Effector CD8-positive, alpha-beta T cell (primary cell): ENCODE measurements at regions not wholly inside any gene's neighbourhood (a gene's known extent, or its start where the extent isn't known, plus 50 kb on each side); places are given as distances from the start of the nearest gene placed in this dataset.

Experiments used
- DNase-seq: peaks from one replicate; lab custom pipeline; 2025; lab: John Stamatoyannopoulos, UW

DNA sequence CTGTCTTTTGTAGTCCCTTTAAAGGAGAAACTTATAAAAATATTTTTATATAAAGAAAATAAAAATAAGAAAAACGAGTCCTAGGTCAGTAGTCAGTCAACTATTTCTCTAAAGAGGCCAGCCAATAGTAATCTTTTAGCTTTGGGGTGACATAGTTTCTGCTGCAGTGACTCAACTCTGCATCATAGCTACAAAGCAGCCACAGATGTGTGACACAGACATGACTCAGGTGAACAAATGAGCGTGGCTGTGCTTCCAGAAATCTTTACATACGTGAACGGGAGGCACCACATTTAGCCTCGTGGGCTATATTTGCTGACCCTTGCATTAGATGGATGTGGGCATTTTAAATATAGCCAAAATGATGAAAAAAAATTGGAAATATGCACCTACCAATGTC is 1862.5 kb upstream of the TENM3 start:
- no peak for DNase-seq

DNA sequence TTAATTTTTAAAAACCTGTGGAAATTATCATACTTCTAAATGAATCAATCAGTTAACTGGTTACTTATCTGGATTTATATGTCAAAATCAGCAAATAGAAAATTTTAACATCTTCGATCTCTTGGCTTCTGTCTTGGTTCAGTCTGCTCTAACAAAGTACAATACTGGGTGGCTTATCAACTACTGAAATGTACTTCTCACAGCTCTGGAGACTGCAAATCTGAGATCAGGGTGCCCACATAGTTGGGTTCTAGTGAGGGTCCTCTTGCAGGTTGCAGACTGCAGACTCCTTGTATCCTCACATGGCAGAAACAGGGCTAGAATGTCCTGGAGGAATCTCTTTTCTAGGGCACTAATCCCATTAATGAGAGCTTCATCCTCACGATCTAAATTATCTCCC is 1851.6 kb upstream of the TENM3 start:
- no peak for DNase-seq

DNA sequence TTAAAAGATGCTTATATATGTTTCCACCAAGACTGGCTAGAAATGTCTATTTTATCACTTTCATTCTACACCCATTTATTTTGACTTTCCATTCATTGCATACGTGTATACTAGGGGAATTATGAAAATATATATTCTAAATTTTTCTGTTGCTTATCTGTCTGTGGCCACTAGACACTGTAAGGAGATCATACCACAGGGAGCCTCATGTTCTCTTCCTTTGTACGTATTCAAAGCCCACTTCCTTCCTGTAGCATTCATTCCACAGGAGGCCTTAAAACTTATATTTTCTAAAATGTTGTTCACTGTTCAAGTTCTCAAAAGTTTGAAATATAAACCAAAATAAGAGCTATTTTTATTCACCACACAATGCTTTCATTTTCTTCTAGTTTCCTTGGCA is 1848.9 kb upstream of the TENM3 start:
- DNase-seq, result no peak

DNA sequence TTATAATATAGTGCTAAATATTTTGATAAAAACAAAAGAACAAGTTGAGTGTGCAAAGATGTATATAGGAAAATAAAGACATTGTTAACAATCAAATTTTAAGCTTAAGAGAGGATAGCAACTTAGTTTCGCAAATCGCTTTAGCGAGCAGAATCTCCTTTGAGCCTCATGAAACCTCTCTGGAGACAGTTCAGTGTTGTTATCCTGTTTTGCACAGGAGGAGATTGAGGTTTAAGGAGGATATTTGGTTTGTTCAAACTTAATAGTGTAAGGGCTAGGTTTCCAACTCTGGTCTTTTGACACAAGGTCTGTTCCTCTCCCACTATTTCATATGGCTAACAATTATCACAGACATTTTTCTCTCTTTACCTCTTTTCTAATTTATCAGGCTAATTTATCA is 1848.5 kb upstream of the TENM3 start:
- no peak for DNase-seq

DNA sequence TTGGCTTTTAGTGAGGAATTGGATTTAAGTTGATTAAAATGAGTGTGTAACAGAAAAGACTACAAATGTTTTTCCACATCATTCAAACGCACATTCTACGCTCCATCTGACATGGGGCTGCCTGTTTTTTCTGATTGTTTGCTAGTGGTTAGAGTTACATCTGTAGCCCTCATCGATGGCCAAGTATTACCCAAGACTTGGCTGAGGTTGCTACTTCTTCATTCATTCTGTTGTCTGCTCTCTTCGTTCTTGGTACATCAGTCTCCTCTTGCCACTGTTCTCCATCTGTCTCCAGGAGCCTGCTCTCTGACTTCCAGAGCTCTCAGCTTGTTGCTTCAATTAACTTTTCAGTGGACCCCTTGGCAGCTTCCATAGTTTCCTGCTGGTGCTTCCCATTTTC is 1844.6 kb upstream of the TENM3 start:
- no peak for DNase-seq

DNA sequence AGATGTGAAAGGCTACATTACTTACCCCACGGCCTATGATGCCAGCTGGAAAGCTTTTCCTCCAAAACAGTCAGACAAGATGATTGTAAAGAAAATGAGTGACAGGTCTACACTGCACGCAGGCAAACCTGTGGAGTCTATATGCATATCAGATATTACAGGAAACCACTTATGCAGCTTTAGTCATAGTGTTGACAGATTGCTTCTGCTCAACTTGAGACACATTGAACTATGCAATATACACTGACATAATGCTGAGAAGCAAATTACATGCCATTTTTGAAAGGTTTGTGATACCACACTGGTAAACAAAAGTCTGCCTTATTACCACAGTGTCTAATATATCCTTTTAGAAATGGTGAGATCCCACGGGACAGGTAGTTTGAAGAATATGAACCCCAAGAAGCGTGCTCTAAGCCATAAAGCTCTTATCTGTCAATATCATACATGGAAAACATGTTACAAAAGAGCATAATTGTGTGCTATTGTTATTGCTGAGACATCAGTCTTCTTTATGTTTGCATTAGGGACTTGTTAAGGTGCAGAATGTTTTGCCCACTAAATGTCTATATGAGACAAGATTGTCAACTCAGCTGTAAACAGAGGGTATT is 1835.8 kb upstream of the TENM3 start:
- DNase-seq, result no peak

DNA sequence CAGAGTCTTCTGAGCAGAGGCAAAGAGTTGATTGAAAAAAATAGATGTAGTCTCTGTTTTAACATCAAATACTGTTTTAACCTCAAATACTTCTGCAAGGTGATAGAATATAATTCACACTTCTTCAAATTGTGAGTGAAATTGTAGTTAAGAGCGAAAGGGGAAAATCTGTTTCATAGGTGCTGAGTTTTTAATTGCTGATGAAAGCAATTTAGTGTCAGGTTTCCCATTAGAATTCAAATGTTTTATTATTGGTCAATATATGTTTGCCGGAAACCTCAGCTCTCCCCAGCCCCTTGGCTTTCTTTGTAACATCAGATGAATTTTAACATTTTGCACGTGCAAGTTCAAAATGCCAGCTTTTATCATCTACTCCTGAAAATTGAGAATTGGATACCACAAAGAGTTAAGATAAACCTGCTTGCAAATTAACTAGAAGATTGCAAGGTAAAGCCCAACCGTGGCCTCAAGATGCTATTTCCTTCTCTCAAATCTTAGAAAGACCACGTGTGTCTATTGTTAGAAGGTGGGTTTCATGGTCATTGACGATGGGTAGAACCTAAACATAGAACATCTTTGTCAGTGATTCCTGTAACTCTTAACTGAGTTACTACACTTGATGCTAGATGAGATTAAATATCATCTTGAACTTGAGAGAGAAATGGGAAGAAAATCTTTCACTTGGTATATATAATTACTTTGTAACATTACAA is 1824.2 kb upstream of the TENM3 start:
- no peak for DNase-seq

DNA sequence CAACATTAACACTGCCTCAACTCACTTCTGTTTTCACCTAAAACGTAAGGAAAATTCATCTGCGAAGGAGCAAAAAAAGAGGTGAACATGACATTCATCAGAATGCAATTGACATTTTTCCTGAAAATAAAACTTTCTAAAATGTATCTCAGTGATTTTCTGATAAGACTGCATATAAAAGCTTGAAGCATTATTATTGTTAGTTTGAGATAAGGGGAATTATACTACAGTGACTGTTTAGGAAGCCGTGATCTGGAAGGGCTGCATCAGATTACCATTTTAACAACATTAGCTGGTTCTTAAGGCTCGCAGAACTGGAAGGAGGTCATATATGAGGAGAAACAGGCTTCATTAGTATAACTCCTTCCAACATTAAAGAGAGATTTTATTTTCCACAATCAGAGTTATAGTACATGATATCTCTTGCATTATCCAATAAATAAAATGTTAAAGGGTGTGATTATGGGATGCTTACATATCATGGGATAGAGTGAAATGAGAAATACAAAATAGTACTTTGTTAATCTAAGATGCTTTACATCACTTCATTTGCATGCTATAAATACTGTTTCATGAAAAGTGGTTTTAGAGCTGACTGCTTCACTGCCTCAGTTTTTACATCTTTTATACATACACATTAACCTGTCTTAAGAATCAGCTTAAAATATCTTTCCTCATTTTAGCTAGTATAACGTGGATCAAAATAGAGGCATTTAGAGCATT is 1820.1 kb upstream of the TENM3 start:
- no peak for DNase-seq

DNA sequence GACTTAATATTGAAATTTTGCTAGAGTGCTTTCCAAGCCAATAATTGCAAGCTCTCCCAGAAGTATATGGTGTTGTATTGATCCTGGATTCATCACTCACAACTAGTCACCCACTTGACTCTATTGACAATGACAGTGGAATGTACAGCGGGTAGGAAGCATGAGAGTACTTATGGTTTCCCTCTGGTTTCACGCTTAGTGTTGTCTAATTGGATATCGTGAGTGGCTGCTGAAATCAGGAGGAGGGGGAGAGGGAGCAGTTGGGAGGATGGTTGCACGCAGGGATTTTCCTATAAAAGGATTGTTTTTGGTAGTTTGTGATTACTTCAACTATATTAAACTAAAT is 1819.5 kb upstream of the TENM3 start:
- no peak for DNase-seq

DNA sequence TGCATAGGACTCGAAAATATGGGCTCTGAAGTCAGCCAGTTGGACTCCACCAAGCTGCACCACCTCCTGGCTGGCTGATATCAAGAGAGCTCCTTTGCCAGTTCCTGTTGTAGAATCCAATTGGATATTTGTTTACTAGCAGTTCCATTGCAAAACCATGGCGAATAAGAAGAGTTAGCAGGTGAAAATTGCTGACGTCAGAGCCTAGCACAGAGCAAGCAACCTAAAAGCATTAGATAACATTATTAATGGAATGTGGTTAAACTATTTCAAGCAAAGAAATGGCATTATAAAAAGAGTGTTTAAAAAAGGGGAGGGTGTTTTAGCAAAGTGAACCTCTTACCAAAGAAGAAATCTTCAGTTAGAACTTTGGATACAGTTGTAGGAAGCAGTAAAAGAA is 1816.3 kb upstream of the TENM3 start:
- DNase-seq, result no peak

DNA sequence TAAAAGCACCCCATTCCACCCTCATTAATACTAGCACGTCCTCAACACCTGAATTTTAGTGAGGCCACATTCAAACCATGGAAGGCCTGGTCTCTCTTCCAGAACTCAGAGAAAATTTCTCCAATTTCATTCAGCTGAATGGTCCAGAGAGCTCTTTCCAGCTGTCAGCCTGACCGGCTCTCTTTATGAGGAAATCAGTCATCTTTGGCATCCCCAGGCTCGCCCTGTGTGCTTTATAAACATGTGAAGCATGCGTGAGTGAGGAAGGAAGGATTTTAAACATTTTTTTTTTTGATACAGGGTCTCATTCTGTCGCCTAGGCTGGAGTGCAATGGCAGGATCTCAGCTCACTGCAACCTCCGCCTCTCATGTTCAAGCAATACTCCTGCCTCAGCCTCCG is 1812.9 kb upstream of the TENM3 start:
- no peak for DNase-seq

DNA sequence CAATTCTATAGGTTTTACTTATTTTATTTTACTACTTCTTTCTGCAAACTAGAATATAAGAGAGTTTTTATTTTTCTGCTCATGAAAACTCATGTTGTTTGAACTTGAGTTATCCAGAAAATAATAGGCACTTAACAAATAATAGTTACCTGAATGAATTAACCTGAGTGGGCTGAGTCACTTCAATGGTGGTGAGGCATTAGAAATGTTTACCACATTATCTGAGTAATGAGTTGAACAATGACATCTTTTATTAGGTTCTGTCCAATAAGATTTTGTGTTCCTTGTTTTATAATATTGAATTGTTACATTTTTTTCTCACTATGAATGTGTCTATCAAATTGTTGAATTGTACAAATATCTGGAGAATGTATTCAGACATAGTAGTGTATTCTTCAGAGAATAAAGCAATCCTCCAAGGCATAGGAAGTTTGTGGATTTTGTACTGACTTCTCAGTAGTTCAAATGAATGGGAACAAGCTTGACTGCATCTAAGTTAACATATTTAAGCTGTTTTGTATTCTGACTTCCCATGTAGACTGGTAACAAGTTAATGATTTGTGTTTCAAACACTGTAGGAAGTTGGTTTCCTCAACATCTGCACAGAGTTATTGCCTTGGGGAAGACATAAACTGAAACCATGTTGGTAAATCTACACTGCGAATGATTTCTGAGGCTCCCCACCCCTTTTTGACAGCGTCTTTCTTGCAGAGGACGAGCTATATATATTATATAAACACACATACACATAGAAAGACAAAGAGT is 1808.9 kb upstream of the TENM3 start:
- DNase-seq, result no peak

DNA sequence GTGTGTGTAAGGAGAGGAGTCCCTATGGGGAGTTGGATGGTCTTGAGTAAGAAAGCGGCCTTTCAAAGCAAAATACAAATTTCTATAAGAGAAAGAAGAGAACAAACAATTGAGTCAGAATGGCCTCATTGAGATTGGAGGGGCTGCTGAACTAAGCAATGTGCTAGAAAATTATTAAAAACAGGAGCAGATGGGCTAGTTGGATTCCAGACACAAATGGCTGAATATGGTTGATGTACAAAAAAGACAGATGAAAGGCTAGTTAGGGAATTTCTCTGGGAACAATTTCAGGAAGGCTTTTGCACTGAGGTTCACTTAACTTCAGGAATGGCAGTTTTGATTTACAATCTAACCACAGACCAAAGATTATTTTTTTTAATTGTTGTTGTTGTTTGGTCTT is 1806.8 kb upstream of the TENM3 start:
- DNase-seq, result no peak

DNA sequence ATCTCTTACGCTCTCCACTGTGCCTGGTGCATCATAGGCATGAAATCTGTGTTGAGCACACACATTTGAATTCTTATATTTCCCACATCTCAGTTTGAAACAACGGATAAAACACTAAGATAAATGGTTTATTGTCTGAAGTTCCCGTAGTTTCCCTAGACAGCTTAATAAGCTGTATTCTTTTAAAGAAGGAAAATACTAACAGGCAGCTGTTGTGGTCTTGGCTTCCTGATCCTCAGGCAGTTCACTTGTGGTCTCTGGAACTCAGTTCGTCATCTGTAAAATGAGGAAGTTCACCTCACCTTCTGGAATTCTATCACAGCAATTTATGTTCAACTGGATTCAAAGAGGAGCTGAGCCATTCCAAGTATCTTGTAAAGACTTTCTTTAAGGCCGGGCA is 1805.6 kb upstream of the TENM3 start:
- DNase-seq, result no peak

DNA sequence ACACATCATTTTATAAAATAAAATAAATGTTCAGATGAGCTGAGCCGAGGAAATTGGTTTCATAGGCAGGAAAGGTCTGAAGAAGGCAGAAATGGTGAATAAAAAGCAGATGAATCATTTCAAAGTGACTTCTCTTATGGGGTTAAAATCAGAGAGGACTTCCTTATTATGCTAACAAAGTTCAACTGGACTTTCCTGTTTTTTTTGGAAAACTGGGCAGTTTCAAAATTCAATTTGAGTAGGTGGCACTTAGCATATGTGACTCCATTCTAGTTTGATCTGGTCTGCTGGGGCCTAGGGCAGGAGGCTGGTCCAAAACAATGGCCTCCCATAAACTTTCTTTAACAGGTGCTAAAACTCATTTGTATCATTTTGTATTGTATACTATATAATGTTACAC is 1794.9 kb upstream of the TENM3 start:
- DNase-seq, result no peak

DNA sequence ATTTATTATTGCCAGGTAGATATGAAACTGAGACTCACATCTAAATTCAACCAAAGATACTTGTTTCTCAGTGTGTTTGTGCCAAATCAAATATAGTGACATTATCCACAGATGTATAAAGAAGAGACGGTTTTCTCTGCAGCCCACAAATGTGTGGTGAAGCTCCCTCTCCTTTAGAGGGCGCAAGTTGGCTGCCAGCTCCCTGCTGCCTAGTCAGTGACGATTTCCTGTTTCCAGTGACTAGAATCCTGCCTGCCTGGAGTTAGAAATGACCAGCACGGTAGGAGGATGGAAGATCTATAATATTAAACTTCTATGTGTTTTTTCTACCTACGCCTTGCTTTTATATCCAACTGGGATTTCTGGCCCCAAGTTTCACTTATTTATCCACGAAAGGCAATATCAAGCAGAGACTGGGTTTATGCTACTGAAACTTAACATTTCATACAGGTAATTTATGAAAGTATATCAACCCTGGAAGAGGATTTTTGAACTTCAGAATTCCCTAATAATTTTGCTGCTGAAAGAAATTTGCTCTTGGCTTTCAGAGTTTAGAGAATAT is 1793.7 kb upstream of the TENM3 start:
- no peak for DNase-seq

DNA sequence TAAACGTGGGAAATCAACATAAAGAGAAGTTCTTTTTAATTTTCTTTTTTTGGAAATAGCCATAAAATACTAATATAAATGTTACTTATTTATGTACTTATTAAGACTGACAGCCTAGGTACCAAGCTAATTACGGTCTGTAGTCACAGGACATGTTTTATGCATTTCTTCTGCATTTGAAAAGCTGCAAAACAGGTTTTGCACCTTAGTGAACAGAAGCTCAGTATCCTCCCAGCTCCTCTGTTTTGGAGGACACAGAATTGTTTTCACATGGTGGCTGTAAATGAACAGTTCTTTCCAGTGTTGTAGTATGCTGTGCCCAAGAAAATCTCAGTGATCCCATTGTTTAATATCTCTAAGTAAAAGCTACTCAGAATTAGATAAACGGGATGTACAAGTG is 1788.0 kb upstream of the TENM3 start:
- DNase-seq, result no peak

DNA sequence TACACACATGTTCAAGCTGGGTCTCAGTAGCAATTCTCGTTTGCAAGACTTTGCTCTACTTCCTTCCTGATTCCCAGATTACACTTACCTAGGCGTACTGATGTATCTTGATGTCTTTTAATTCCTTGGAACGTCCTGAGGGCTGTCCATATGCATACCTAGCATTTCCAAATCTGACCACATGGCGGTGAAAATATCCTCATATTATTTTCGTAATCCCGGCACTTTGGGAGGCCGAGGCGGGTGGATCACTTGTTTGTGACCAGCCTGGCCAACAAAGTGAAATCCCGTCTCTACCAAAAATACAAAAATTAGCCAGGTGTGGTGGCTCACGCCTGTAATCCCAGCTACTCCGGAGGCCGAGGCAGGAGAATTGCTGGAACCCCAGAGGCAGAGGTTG is 1786.3 kb upstream of the TENM3 start:
- no peak for DNase-seq

DNA sequence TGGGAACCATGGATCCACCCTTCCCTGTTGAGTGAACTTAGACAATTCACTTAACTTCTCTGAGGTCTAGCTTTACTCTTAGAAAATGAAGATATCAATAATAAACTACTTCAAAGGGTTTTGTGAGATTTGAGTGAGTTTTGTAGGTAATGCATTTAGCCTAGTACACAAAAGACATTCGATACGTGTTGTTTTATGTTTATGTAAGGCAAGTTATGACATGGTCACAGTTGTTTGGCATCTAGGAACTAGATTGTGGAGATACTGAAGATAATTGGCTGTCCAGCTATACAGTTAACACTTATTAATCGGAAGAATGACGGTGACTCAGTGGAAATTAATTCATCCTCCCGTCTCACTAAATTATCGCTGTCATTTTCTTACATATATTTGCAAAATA is 1781.1 kb upstream of the TENM3 start:
- no peak for DNase-seq

DNA sequence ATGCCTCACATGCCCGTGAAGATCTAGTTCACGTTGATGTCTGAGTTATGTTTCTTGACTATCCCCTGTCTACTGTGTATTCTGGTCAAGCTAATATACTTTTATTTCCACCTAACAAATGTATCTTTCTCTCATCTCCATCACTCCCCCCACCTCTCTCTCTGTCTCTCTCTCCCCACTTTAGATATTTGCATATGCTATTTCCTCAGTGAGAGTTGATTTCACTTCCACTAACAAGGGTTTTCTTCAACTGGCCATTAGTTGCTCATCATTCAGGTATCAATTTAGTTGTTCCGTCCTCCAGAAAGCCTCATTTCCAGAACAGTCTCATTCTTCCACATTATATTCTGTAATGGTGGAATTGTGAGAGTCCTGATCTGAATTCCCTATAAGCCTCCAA is 1777.8 kb upstream of the TENM3 start:
- DNase-seq, result no peak

DNA sequence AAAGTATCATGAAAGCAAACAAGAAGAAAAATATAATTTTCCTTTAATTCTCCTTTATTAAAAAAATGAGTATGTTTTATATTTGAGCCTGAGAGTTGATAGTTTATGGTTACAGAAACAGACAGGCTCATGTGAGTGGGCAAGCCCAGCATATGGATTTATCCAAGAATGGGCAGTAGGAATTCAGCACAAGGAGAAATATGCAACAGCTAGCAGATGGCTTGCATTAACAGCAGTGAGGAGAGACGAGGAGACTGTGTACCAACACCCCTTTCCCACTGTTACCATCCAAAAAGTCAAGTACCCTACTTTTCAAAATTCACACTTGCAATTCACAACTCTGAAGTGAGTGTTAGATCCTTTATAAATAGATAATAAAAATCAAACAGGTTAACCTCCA is 1760.2 kb upstream of the TENM3 start:
- DNase-seq, result no peak

DNA sequence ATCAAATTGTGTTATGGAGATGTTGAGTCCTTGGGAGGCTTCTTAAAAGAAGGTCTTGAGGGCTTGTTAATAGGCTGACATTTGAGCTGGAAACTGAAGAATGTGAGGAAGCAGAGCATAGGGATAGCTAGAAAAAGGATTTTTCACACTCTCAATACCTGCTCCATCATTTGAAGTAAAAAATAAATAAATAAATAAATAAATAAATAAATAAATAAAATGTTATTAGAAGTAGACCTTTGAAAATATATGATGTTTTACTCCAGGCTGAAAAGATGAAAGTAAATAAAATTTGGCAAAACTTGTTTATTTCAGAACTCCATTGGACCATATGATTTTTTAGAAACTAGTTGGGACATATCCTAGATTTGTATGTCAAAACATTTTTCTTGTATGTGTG is 1757.8 kb upstream of the TENM3 start:
- DNase-seq, result no peak

DNA sequence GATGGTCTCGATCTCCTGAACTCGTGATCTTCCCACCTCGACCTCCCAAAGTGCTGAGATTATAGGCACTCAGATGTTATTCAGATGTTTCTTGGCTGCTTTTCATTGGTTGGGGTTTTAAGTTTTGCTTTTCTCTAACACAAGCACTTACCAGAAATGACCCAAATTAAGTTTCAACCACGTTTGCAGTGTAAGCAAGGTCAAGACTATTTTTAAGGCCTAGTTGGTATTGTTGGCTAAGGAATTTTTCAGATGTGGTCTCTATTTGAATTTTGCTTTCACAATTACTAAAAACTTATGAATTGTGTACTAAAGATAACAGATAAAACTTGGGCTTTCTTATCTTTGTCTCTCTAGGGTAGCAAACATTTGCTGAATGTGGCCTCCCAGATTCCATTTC is 1756.9 kb upstream of the TENM3 start:
- DNase-seq, result no peak
